Inflammatory macrophage treated with lipopolysaccharide for 4 hours (primary cell): ENCODE measurements at regions not wholly inside any gene's neighbourhood (a gene's known extent, or its start where the extent isn't known, plus 50 kb on each side); places are given as distances from the start of the nearest gene placed in this dataset.

Experiments used
- DNase-seq: peaks from one replicate; pipeline ENCODE4 v3.0.0-alpha.2; 2020

GRCh38 chr7:124489082-124489819 is 276.3 kb downstream of the GPR37 start:
- no peak for DNase-seq

- no peak for DNase-seq
These were observed 283.4 kb downstream of the GPR37 start for GRCh38 chr7:124482229-124482628.

- DNase-seq: no peak
These were observed 284.7 kb downstream of the GPR37 start for GRCh38 chr7:124480821-124481290.

- no peak for DNase-seq
These were observed 285.4 kb downstream of the GPR37 start for GRCh38 chr7:124480036-124480820.

GRCh38 chr7:124462249-124462648 is 303.3 kb downstream of the GPR37 start:
- DNase-seq: no peak

GRCh38 chr7:124460555-124460954 is 305.0 kb downstream of the GPR37 start:
- DNase-seq: no peak

GRCh38 chr7:124460056-124460450 is 305.5 kb downstream of the GPR37 start:
- no peak for DNase-seq

GRCh38 chr7:124459101-124460055 is 306.2 kb downstream of the GPR37 start:
- no peak for DNase-seq

- DNase-seq: no peak
These were observed 307.8 kb downstream of the GPR37 start for GRCh38 chr7:124457841-124458240.

- DNase-seq: no peak
These were observed 309.3 kb downstream of the GPR37 start for GRCh38 chr7:124456286-124456685.

- DNase-seq: no peak
These were observed 313.4 kb downstream of the GPR37 start for GRCh38 chr7:124452186-124452585.

GRCh38 chr7:124449896-124450295 is 315.7 kb downstream of the GPR37 start:
- DNase-seq: no peak

- DNase-seq: peak; percentile 35
These were observed 320.7 kb downstream of the GPR37 start for GRCh38 chr7:124444696-124445480.

- no peak for DNase-seq
These were observed 321.8 kb downstream of the GPR37 start for GRCh38 chr7:124443762-124444161.

GRCh38 chr7:124440081-124440480 is 325.5 kb downstream of the GPR37 start:
- DNase-seq: no peak

- no peak for DNase-seq
These were observed 333.5 kb downstream of the GPR37 start for GRCh38 chr7:124432009-124432578.

GRCh38 chr7:124429923-124430322 is 335.7 kb downstream of the GPR37 start:
- DNase-seq: no peak

GRCh38 chr7:124428781-124429180 is 336.8 kb downstream of the GPR37 start:
- no peak for DNase-seq

GRCh38 chr7:124426621-124427020 is 339.0 kb downstream of the GPR37 start:
- DNase-seq: no peak

GRCh38 chr7:124423863-124424262 is 341.7 kb downstream of the GPR37 start:
- no peak for DNase-seq

GRCh38 chr7:124422081-124422480 is 343.5 kb downstream of the GPR37 start:
- DNase-seq: no peak

- DNase-seq: no peak
These were observed 345.2 kb downstream of the GPR37 start for GRCh38 chr7:124420367-124420766.
